Stimulated activated naive B cell treated with anti-CD40 and anti-IgM and Interleukin-4, amounts not matched to agents 10 μg/mL and 1 μg/mL and 100 μg/mL, for 72 hours (primary cell): ENCODE measurements at regions not wholly inside any gene's neighbourhood (a gene's known extent, or its start where the extent isn't known, plus 50 kb on each side); places are given as distances from the start of the nearest gene placed in this dataset.
"Not testable (repeated sequence)": the region's sequence is repeated elsewhere in the genome, so short reads cannot be mapped to it uniquely, and the experiment has no call there.

Experiments
- ATAC-seq, 2 donors: fragments of 150-1000 bp; cut with Tn5 transposase; replicated peaks; 2 replicates each; pipeline ENCODE4 v1.10.0; 2021; ENCODE audit warnings: moderate library complexity in 1 of 2
- DNase-seq: peaks from one replicate; pipeline ENCODE4 v3.0.0; 2021
- H3K27ac Mint-ChIP-seq: one replicate; pipeline ENCODE4 v1.8.0; 2022; ENCODE audit warnings: mild to moderate bottlenecking, mixed read lengths
- H3K27me3 Mint-ChIP-seq, 2 donors: one replicate each; pipeline ENCODE4 v1.8.0; 2022; ENCODE audit warnings: mixed read lengths in 2 of 2
- H3K36me3 Mint-ChIP-seq, 2 donors: one replicate each; pipeline ENCODE4 v1.8.0; 2022; ENCODE audit warnings: mixed read lengths in 2 of 2, mild to moderate bottlenecking in 1 of 2
- H3K4me1 Mint-ChIP-seq, 2 donors: one replicate each; pipeline ENCODE4 v1.8.0; 2022; ENCODE audit warnings: mixed read lengths in 2 of 2, mild to moderate bottlenecking in 1 of 2
- H3K4me3 Mint-ChIP-seq, 2 donors: one replicate each; pipeline ENCODE4 v1.8.0; 2022; ENCODE audit warnings: mild to moderate bottlenecking in 2 of 2, mixed read lengths in 2 of 2, moderate library complexity in 1 of 2
- H3K9me3 Mint-ChIP-seq, 2 donors: one replicate each; pipeline ENCODE4 v1.8.0; 2022; ENCODE audit warnings: mixed read lengths in 2 of 2, mild to moderate bottlenecking in 1 of 2

- Mint-ChIP-seq H3K27me3 (no peaks in the 10 kb centered on the region), H3K4me1 (peaks cover 26 to 45% of the 10 kb centered on the region in 2 donors), H3K9me3 (no peaks in the 10 kb centered on the region), H3K27ac (no peak overlapping the region), H3K4me3 (no peak overlapping the region), H3K36me3 (no peaks in the 10 kb centered on the region)
- no peak for ATAC-seq
- no peak for DNase-seq
Measured at GRCh38 chr3:177883091-177883490, 653.1 kb upstream of the KCNMB2 start.

DNA sequence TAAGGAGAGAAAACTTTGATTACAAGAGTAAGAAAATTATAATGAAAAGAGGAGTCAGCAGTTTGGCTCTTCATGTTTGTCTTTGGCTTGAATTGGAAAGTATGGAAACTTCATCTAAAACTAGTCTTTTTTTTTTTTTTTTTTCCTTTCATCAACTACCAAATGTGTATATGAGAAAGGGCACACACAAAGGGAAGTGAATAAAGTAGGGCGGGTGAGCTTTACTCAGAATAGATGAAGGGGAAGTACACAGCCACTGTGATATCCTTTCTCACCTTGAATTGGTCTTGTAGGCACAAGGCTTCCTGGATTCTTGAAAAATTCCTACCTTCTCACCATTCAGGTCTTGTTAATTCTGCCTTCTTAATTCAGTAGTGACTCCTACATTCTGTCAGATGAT, 652.3 kb upstream of the KCNMB2 start:
- H3K9me3 Mint-ChIP-seq: no peaks in the 10 kb centered on the region
- ATAC-seq (peak; percentile 98), DNase-seq (no peak)
- peaks cover 28 to 52% of the 10 kb centered on the region in 2 donors for H3K4me1 Mint-ChIP-seq
- H3K27ac Mint-ChIP-seq: no peak overlapping the region
- peak overlapping the region in 1 of 2 donors; percentile 17 for H3K4me3 Mint-ChIP-seq
- H3K27me3 Mint-ChIP-seq: no peaks in the 10 kb centered on the region
- no peaks in the 10 kb centered on the region for H3K36me3 Mint-ChIP-seq

DNA sequence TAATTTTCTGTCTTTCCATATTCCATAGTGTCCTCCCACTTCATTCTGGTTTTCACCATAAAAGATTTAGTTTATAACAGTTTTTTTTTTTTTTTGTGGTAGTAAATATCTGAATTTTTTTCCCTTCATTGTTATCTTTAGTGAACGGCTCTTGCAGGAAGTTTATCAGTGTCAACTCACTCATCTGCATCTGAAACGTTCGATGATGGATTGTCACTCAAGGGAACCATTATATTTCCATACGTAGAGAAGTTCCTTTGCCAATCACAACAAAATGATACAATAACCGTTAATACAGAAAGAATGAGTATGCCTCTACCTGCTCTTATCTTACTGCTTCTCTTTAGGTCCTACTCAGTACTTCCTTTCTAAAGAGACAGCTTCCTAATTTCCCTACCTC, 651.2 kb upstream of the KCNMB2 start:
- Mint-ChIP-seq H3K4me1 (peaks cover 28 to 52% of the 10 kb centered on the region in 2 donors), H3K27me3 (no peaks in the 10 kb centered on the region), H3K9me3 (no peaks in the 10 kb centered on the region), H3K4me3 (no peak overlapping the region), H3K27ac (no peak overlapping the region), H3K36me3 (no peaks in the 10 kb centered on the region)
- DNase-seq (no peak), ATAC-seq (no peak)

- Mint-ChIP-seq H3K4me3 (no peak overlapping the region), H3K27me3 (no peaks in the 10 kb centered on the region), H3K4me1 (peaks cover 28 to 52% of the 10 kb centered on the region in 2 donors), H3K36me3 (no peaks in the 10 kb centered on the region), H3K27ac (no peak overlapping the region), H3K9me3 (no peaks in the 10 kb centered on the region)
- DNase-seq (no peak), ATAC-seq (no peak)
Measured at GRCh38 chr3:177886501-177886900, 649.7 kb upstream of the KCNMB2 start.

DNA sequence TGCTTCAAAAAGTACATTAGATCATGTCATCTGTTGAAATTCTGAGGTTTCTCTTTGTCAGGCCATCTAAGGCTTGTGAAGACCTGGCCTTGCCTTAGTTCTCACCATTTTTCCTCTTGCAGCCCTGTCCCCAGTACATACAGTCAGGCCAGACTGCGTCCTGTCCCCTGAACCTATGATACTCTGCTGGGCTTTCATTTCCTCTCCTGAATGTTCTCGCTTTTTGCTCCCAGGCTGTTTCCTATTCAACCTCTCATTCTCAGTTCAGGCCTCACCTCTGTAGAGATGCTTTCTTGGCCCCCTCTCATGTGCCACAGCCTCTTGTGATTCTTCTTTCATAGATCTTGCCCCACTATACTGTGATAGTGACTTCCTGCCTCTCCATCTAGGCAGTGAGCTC, 648.8 kb upstream of the KCNMB2 start:
- H3K27ac Mint-ChIP-seq: peak overlapping the region; percentile 4

DNA sequence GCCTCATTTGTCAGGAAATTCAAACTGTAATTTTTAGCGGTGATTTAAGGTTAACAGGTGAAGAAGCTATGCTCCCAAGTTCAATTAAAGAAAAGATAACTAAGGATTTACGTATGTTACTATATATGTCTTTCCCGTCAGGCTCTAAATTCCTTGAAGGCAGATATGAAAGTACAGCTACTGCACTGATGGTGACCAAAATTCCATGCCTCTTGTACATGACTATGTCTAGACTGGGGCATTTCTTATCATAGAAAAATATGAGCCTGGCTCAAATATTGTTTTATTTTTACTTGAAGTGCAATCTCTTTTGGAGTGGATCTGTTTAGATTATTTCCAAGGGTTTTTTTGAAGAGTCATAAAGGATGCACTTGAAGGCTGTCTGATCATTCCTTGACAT, 647.1 kb upstream of the KCNMB2 start:
- H3K36me3 Mint-ChIP-seq: no peaks in the 10 kb centered on the region

More for the DNA sequence above, 648.8 kb upstream of the KCNMB2 start:
- Mint-ChIP-seq H3K4me1 (peaks cover 26 to 48% of the 10 kb centered on the region in 2 donors), H3K4me3 (no peak overlapping the region), H3K36me3 (no peaks in the 10 kb centered on the region), H3K27me3 (no peaks in the 10 kb centered on the region), H3K9me3 (no peaks in the 10 kb centered on the region)
- DNase-seq (no peak), ATAC-seq (peak; percentile 47 to 50)

GRCh38 chr3:177889652-177890358, 646.4 kb upstream of the KCNMB2 start:
- Mint-ChIP-seq H3K27me3 (no peaks in the 10 kb centered on the region), H3K4me1 (peaks cover 14 to 26% of the 10 kb centered on the region in 2 donors), H3K36me3 (no peaks in the 10 kb centered on the region), H3K4me3 (no peak overlapping the region), H3K27ac (peak overlapping the region; percentile 2), H3K9me3 (no peaks in the 10 kb centered on the region)
- ATAC-seq (no peak), DNase-seq (no peak)

More for the DNA sequence above, 647.1 kb upstream of the KCNMB2 start:
- ATAC-seq (no peak), DNase-seq (no peak)
- H3K27me3 Mint-ChIP-seq: no peaks in the 10 kb centered on the region
- no peak overlapping the region for H3K4me3 Mint-ChIP-seq
- H3K27ac Mint-ChIP-seq: peak overlapping the region; percentile 2
- H3K4me1 Mint-ChIP-seq: peaks cover 17 to 32% of the 10 kb centered on the region in 2 donors
- H3K9me3 Mint-ChIP-seq: no peaks in the 10 kb centered on the region

DNA sequence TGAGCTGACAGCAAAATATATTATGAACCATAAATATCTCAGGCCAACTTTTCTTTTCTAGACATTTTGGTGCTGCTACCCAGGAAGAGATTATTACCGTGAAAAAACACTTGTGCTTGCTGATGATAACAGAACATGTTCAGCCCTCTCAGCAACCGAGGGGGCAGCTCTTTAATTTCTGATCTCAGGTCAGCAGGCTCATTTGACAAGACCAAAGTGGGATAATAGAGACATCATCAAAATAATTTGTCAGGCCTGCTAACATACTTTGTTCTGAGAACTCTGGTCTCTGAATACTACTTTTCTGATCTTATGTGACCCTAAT, 645.9 kb upstream of the KCNMB2 start:
- ATAC-seq (no peak), DNase-seq (no peak)
- H3K27me3 Mint-ChIP-seq: no peaks in the 10 kb centered on the region
- no peaks in the 10 kb centered on the region for H3K36me3 Mint-ChIP-seq
- H3K9me3 Mint-ChIP-seq: no peaks in the 10 kb centered on the region
- no peak overlapping the region for H3K4me3 Mint-ChIP-seq
- peaks cover 13 to 24% of the 10 kb centered on the region in 2 donors for H3K4me1 Mint-ChIP-seq
- no peak overlapping the region for H3K27ac Mint-ChIP-seq

GRCh38 chr3:177891569-177891968, 644.7 kb upstream of the KCNMB2 start:
- DNase-seq, ATAC-seq, H3K4me3 Mint-ChIP-seq, H3K27ac Mint-ChIP-seq, H3K9me3 Mint-ChIP-seq, H3K27me3 Mint-ChIP-seq, H3K36me3 Mint-ChIP-seq: not testable (repeated sequence)
- peaks cover 9 to 18% of the 10 kb centered on the region in 2 donors for H3K4me1 Mint-ChIP-seq

DNA sequence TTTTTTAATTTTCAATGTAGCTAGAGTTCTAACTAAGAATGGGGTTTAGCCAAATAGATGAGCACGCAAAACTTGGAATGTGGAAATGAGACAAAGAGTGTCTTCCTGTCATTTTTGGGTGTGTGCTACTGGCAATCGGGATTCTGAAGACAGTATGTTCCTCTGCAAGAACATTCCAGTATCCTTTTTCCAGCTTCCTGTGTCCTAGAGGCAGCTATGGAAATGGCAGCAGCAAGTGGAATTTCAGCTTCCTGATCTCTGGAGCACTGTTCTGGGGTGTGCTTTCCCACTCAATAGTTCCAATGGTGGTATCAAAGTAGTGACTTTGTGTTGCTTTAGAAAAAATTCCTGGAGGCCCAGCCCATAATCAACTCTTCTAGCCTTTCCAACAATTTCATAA, 642.9 kb upstream of the KCNMB2 start:
- Mint-ChIP-seq H3K36me3 (peaks cover 3% of the 10 kb centered on the region in 2 donors), H3K27me3 (no peaks in the 10 kb centered on the region), H3K4me3 (no peak overlapping the region), H3K4me1 (peaks cover 2 to 5% of the 10 kb centered on the region in 2 donors), H3K27ac (no peak overlapping the region), H3K9me3 (peaks cover 5 to 6% of the 10 kb centered on the region in 2 donors)
- DNase-seq (no peak), ATAC-seq (no peak)

DNA sequence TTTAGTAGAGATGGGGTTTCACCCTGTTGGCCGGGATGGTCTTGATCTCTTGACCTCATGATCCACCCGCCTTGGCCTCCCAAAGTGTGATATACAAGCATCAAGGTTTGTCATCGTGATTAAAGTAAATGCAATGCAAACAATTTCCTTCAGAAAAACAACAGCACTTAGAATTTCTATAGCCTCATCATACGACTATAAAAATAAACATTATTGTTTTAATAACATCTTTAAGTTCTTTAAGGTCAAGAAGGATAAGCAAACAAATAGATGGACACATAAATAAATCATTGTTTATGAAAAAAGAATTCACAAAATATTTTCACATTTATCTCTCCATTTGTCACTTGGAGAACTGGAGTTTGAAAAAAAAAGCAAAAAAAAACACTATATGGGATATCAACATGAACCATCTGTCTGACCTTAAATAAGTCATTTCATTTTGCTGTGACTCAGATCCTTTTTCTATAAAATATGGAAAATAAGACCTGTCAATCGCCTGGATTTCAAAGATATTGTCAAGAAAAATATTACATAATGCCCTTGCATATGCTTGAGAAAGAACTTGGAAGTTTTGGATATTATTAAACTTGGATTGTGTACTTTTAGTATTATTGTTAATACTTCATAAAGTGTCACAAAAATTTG, 642.0 kb upstream of the KCNMB2 start:
- DNase-seq (no peak), ATAC-seq (no peak)
- no peaks in the 10 kb centered on the region for H3K4me1 Mint-ChIP-seq
- no peaks in the 10 kb centered on the region for H3K27me3 Mint-ChIP-seq
- peaks cover 5 to 6% of the 10 kb centered on the region in 2 donors for H3K9me3 Mint-ChIP-seq
- H3K4me3 Mint-ChIP-seq: no peak overlapping the region
- H3K36me3 Mint-ChIP-seq: peaks cover 3 to 4% of the 10 kb centered on the region in 2 donors
- no peak overlapping the region for H3K27ac Mint-ChIP-seq

GRCh38 chr3:177898185-177898584, 638.1 kb upstream of the KCNMB2 start:
- Mint-ChIP-seq H3K9me3 (peaks cover 11 to 12% of the 10 kb centered on the region in 2 donors), H3K4me1 (peaks cover 0 to 3% of the 10 kb centered on the region in 2 donors), H3K27ac (no peak overlapping the region), H3K36me3 (peaks cover 6 to 9% of the 10 kb centered on the region in 2 donors), H3K4me3 (no peak overlapping the region), H3K27me3 (no peaks in the 10 kb centered on the region)
- no peak for ATAC-seq
- DNase-seq: no peak

GRCh38 chr3:177899275-177900067, 636.8 kb upstream of the KCNMB2 start:
- no peak overlapping the region for H3K27ac Mint-ChIP-seq
- no peaks in the 10 kb centered on the region for H3K27me3 Mint-ChIP-seq
- no peak for DNase-seq
- no peak for ATAC-seq
- H3K36me3 Mint-ChIP-seq: peaks cover 6 to 9% of the 10 kb centered on the region in 2 donors
- H3K9me3 Mint-ChIP-seq: peaks cover 11 to 12% of the 10 kb centered on the region in 2 donors
- peaks cover 0 to 7% of the 10 kb centered on the region in 2 donors for H3K4me1 Mint-ChIP-seq
- no peak overlapping the region for H3K4me3 Mint-ChIP-seq

- H3K4me1 Mint-ChIP-seq: peaks cover 0 to 7% of the 10 kb centered on the region in 2 donors
- H3K9me3 Mint-ChIP-seq: peaks cover 4 to 7% of the 10 kb centered on the region in 2 donors
- no peak overlapping the region for H3K4me3 Mint-ChIP-seq
- DNase-seq (no peak), ATAC-seq (no peak)
- H3K27ac Mint-ChIP-seq: no peak overlapping the region
- H3K27me3 Mint-ChIP-seq: no peaks in the 10 kb centered on the region
- H3K36me3 Mint-ChIP-seq: peaks cover 3 to 6% of the 10 kb centered on the region in 2 donors
Measured at GRCh38 chr3:177902876-177903275, 633.4 kb upstream of the KCNMB2 start.
